ENCODE measurements at regions not wholly inside any gene's neighbourhood (a gene's known extent, or its start where the extent isn't known, plus 50 kb on each side); places are given as distances from the start of the nearest gene placed in this dataset.
A peak's percentile ranks its signal among the peaks of the same experiment; 100 is the strongest.

DNA sequence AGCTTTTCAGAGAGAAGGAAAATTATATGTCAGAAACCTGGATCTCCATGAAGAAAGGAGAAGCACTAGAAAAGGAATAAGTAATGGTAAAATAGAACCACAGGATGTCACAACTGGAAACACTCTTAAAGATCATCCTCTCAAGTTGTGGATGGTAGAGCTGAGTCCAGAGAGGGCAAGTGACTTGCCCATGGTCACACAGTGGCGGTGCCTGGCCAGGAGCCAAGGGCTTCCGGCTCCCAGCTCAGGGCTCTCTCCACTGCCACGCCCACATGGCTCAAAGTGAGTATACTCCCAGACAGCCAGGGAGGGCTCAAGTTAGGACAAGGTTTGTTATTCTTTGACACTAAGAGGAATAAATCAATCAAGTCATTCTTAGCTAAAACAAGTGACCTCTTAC is 159.8 kb downstream of the COPRS start:
- POLR2A ChIA-PET (ENCODE audit: partially characterized antibody): no interaction called here
- Histone ChIP-seq H2AFZ (ENCODE audit: low read length) (no peak overlapping the region), H4K91ac (replicated peaks; ENCODE audit: insufficient read length, low read length) (no peak overlapping the region), H2BK15ac (ENCODE audit: low read length) (no peak overlapping the region), H3K4me2 (ENCODE audit: insufficient read depth in 1 of 2, low read depth in 2 of 2, low read length in 2 of 2) (no peak overlapping the region), H2BK20ac (ENCODE audit: low read length) (no peak overlapping the region), H4K5ac (ENCODE audit: insufficient read length, low read depth, low read length) (no peak overlapping the region), H4K20me1 (replicated peaks in 1 of 2; ENCODE audit: control insufficient read depth in 1 of 2, insufficient read depth in 2 of 2, low read length in 2 of 2) (no peaks in the 10 kb centered on the region), H3K56ac (replicated peaks; ENCODE audit: insufficient read length, low read depth, low read length) (no peak overlapping the region), H2BK120ac (replicated peaks; ENCODE audit: low read depth, low read length) (no peak overlapping the region), H3K9ac (replicated peaks in 1 of 4; ENCODE audit: extremely low read depth in 1 of 4, low read depth in 3 of 4, low read length in 3 of 4) (no peak overlapping the region), H3K23me2 (ENCODE audit: low read depth, low read length) (no peaks in the 10 kb centered on the region), H2BK12ac (ENCODE audit: low read depth, low read length) (no peak overlapping the region), H3K18ac (ENCODE audit: extremely low read depth, low read length) (no peak overlapping the region), H3K23ac (ENCODE audit: insufficient read length) (no peak overlapping the region), H3K4me1 (replicated peaks in 1 of 4; ENCODE audit: control insufficient read depth in 3 of 4, insufficient read depth in 4 of 4, low read length in 3 of 4) (no peaks in the 10 kb centered on the region; a peak in 1 of 7 replicates), H3K4me3 (ENCODE audit: extremely low read depth in 1 of 4, insufficient read depth in 2 of 4, low read depth in 3 of 4, low read length in 4 of 4) (no peak overlapping the region), H3K27ac (ENCODE audit: low read depth, low read length) (no peak overlapping the region), H3K4ac (replicated peaks; ENCODE audit: insufficient read length, low read depth, low read length) (no peak overlapping the region), H3K79me1 (ENCODE audit: low read depth, low read length) (no peaks in the 10 kb centered on the region), H3K27me3 (replicated peaks in 1 of 4; ENCODE audit: control insufficient read depth in 3 of 4, extremely low read depth in 1 of 4, insufficient read depth in 3 of 4, low read length in 3 of 4) (no peaks in the 10 kb centered on the region), H4K8ac (ENCODE audit: extremely low read depth, insufficient read depth, low read length) (no peak overlapping the region), H3K79me2 (ENCODE audit: control insufficient read depth in 1 of 2, insufficient read depth in 2 of 2, low read length in 2 of 2) (no peaks in the 10 kb centered on the region), H3K36me3 (ENCODE audit: control insufficient read depth in 2 of 4, insufficient read depth in 4 of 4, low read length in 3 of 4) (no peaks in the 10 kb centered on the region), H2AK5ac (ENCODE audit: low read depth, low read length) (no peak overlapping the region), H2BK5ac (ENCODE audit: low read depth, low read length) (no peak overlapping the region), H3K9me3 (ENCODE audit: insufficient read depth in 2 of 2, low read depth in 1 of 2, low read length in 1 of 2) (no peaks in the 10 kb centered on the region), H3K14ac (ENCODE audit: insufficient read length) (no peak overlapping the region)
- FAIRE-seq: no peak
- CTCF ChIA-PET (ENCODE audit: partially characterized antibody): no interaction called here
- WGBS, 2 experiments (ENCODE audit: extremely low coverage in 1 of 2, insufficient coverage in 1 of 2, insufficient read length in 1 of 2, insufficient replicate concordance in 2 of 2, low coverage in 1 of 2, low lambda C conversion rate in 2 of 2, missing lambda C conversion rate in 1 of 2): 88% methylated on average over 3 of the region's 3 CpGs; no CpG with 5 or more reads in 1 of the 2 experiments
- DNase-seq (ENCODE audit: low read depth in 1 of 2, low spot score in 2 of 2): peak in 1 of 2 experiments; percentile 14
- TF ChIP-seq SUZ12 (IDR thresholded peaks at IDR 0.05; ENCODE audit: low read length): no peak
- TF ChIP-seq SIN3A (conservative IDR thresholded peaks at IDR 0.05 in 1 of 2, IDR thresholded peaks at IDR 0.05 in 1 of 2; ENCODE audit: low read depth in 1 of 2, low read length in 2 of 2): no peak
- TF ChIP-seq CHD1 (IDR thresholded peaks at IDR 0.05; ENCODE audit: low read depth, low read length): no peak
- no peak for TF ChIP-seq POLR2A (IDR thresholded peaks at IDR 0.05; ENCODE audit: control extremely low read depth in 1 of 2, low read depth in 2 of 2, low read length in 2 of 2)
- no peak for TF ChIP-seq NRF1 (IDR thresholded peaks at IDR 0.05; ENCODE audit: low read depth, low read length)
- TF ChIP-seq TCF12 (IDR thresholded peaks at IDR 0.05; ENCODE audit: low read depth, low read length): no peak
- TF ChIP-seq SAP30 (IDR thresholded peaks at IDR 0.05; ENCODE audit: insufficient read depth, insufficient replicate concordance, low read length): no peak
- no peak for TF ChIP-seq GTF2F1 (IDR thresholded peaks at IDR 0.05; ENCODE audit: borderline replicate concordance, low read depth, low read length)
- no peak for TF ChIP-seq ZNF274 (IDR thresholded peaks at IDR 0.05; ENCODE audit: borderline replicate concordance, extremely low read depth, low read length)
- TF ChIP-seq BACH1 (IDR thresholded peaks at IDR 0.05; ENCODE audit: low read length): no peak
- TF ChIP-seq PHF8 (conservative IDR thresholded peaks at IDR 0.05; ENCODE audit: low read depth, low read length): no peak
- TF ChIP-seq SP1 (IDR thresholded peaks at IDR 0.05; ENCODE audit: low read depth, low read length): no peak
- TF ChIP-seq KDM4A (IDR thresholded peaks at IDR 0.05; ENCODE audit: low read depth, low read length, severe bottlenecking): no peak
- TF ChIP-seq BCL11A (IDR thresholded peaks at IDR 0.05; ENCODE audit: low read depth in 2 of 2, low read length in 2 of 2): no peak
- TF ChIP-seq RAD21 (IDR thresholded peaks at IDR 0.05 in 1 of 2, conservative IDR thresholded peaks at IDR 0.05 in 1 of 2; ENCODE audit: low read depth in 2 of 2, low read length in 2 of 2): no peak

Measured in H1 (cell line).